Progenitor cell of endocrine pancreas (in vitro differentiated cells): ENCODE measurements at regions not wholly inside any gene's neighbourhood (a gene's known extent, or its start where the extent isn't known, plus 50 kb on each side); places are given as distances from the start of the nearest gene placed in this dataset.
A peak's percentile ranks its signal among the peaks of the same experiment; 100 is the strongest.

Source experiments
- DNase-seq: peaks from one replicate; pipeline ENCODE4 v3.0.0; 2021; ENCODE audit warnings: low spot score; ENCODE audit not compliant: unreplicated experiment
- H3K27ac Mint-ChIP-seq: 2 replicates; pipeline ENCODE4 v1.8.0; 2021; ENCODE audit warnings: mild to moderate bottlenecking, moderate library complexity, mixed read lengths
- H3K27me3 Mint-ChIP-seq: 2 replicates; pipeline ENCODE4 v1.8.0; 2021; ENCODE audit warnings: mixed read lengths
- H3K36me3 Mint-ChIP-seq: 2 replicates; pipeline ENCODE4 v1.8.0; 2022; ENCODE audit warnings: mixed read lengths; ENCODE audit not compliant: insufficient read depth
- H3K4me1 Mint-ChIP-seq: 2 replicates; pipeline ENCODE4 v1.8.0; 2021; ENCODE audit warnings: low read depth, mixed read lengths
- H3K4me3 Mint-ChIP-seq: 2 replicates; pipeline ENCODE4 v1.8.0; 2021; ENCODE audit warnings: low read depth, mild to moderate bottlenecking, moderate library complexity, mixed read lengths
- H3K9me3 Mint-ChIP-seq: 2 replicates; pipeline ENCODE4 v1.8.0; 2021; ENCODE audit warnings: low read depth, mixed read lengths
- TF ChIP-seq, protein P1 (sequence below): fragments of 200-600 bp; sonication (generic); IDR thresholded peaks from one replicate; pipeline ENCODE4 v1.5.0; 2021; ENCODE audit warnings: antibody characterized with exemption, mild to moderate bottlenecking; ENCODE audit not compliant: unreplicated experiment

DNA sequence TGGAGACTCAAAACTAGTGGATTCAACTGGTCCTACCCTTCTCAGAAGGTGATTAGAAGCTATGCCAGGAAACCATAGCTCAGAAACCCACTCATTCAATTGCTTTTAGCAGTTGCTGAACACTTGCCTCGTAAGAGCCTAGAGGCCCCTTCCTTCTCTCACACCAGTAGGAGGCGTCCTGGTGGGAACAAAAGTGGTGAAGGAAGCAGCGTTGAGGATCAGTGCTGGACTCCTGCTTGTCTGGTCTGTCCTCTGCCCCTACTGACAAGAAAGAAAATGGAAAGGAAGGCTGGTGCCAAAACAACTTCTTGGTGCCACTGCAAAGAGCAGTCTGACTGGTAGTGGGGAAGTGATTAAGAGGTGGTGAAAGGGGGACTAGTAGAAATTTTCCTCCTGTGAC, 269.7 kb downstream of the LMO4 start:
- peaks cover 24% of the 10 kb centered on the region for H3K4me1 Mint-ChIP-seq
- H3K4me3 Mint-ChIP-seq = no peak overlapping the region
- no peak for DNase-seq
- no peaks in the 10 kb centered on the region for H3K36me3 Mint-ChIP-seq
- H3K27me3 Mint-ChIP-seq = no peaks in the 10 kb centered on the region
- peaks cover 6% of the 10 kb centered on the region for H3K9me3 Mint-ChIP-seq
- H3K27ac Mint-ChIP-seq = no peak overlapping the region
- TF ChIP-seq, protein P1, sequence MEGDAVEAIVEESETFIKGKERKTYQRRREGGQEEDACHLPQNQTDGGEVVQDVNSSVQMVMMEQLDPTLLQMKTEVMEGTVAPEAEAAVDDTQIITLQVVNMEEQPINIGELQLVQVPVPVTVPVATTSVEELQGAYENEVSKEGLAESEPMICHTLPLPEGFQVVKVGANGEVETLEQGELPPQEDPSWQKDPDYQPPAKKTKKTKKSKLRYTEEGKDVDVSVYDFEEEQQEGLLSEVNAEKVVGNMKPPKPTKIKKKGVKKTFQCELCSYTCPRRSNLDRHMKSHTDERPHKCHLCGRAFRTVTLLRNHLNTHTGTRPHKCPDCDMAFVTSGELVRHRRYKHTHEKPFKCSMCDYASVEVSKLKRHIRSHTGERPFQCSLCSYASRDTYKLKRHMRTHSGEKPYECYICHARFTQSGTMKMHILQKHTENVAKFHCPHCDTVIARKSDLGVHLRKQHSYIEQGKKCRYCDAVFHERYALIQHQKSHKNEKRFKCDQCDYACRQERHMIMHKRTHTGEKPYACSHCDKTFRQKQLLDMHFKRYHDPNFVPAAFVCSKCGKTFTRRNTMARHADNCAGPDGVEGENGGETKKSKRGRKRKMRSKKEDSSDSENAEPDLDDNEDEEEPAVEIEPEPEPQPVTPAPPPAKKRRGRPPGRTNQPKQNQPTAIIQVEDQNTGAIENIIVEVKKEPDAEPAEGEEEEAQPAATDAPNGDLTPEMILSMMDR = peak; percentile 16

DNA sequence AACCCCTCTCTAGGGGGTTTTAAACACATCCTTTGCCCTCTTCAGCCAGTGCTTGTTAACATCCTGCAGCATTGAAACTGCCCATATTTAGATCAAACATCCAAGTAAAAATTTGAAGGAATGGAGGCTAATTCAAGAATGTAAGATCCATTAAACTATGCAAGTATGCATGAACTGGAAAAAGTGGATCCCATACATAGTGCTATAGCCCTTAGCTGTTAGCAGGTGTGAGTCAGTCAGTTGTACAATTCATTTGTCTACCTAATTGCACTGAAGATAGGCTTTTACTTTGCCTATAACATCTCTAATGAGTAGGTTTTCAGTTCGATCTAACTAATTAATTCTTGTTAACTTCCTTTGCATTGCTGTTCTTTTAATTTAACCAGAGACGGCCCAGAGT, 270.9 kb downstream of the LMO4 start:
- no peaks in the 10 kb centered on the region for H3K27me3 Mint-ChIP-seq
- TF ChIP-seq, protein P1 = no peak
- peaks cover 29% of the 10 kb centered on the region for H3K4me1 Mint-ChIP-seq
- no peaks in the 10 kb centered on the region for H3K36me3 Mint-ChIP-seq
- peaks cover 12% of the 10 kb centered on the region for H3K9me3 Mint-ChIP-seq
- no peak for DNase-seq
- H3K4me3 Mint-ChIP-seq = no peak overlapping the region
- H3K27ac Mint-ChIP-seq = no peak overlapping the region

- Mint-ChIP-seq H3K27me3 (no peaks in the 10 kb centered on the region), H3K27ac (no peak overlapping the region), H3K9me3 (peaks cover 15% of the 10 kb centered on the region), H3K4me3 (no peak overlapping the region), H3K4me1 (peaks cover 29% of the 10 kb centered on the region), H3K36me3 (no peaks in the 10 kb centered on the region)
- DNase-seq = no peak
- TF ChIP-seq, protein P1 = no peak
Observed at GRCh38 chr1:87600055-87600850, 271.6 kb downstream of the LMO4 start.

GRCh38 chr1:87600854-87601253, 272.2 kb downstream of the LMO4 start:
- TF ChIP-seq, protein P1 = no peak

GRCh38 chr1:87603626-87604025, 274.9 kb downstream of the LMO4 start:
- Mint-ChIP-seq H3K27me3 (no peaks in the 10 kb centered on the region), H3K4me1 (peaks cover 29% of the 10 kb centered on the region), H3K36me3 (peaks cover 3% of the 10 kb centered on the region), H3K4me3 (no peak overlapping the region), H3K27ac (no peak overlapping the region), H3K9me3 (peaks cover 25% of the 10 kb centered on the region)
- DNase-seq = no peak
- TF ChIP-seq, protein P1 = no peak

More at GRCh38 chr1:87600854-87601253, 272.2 kb downstream of the LMO4 start:
- Mint-ChIP-seq H3K4me1 (peaks cover 29% of the 10 kb centered on the region), H3K36me3 (no peaks in the 10 kb centered on the region), H3K4me3 (no peak overlapping the region), H3K27me3 (no peaks in the 10 kb centered on the region), H3K9me3 (peaks cover 21% of the 10 kb centered on the region), H3K27ac (no peak overlapping the region)
- DNase-seq = no peak
